GM23338 (cell line): ENCODE measurements at regions not wholly inside any gene's neighbourhood (a gene's known extent, or its start where the extent isn't known, plus 50 kb on each side); places are given as distances from the start of the nearest gene placed in this dataset.

Experiments used
- ATAC-seq: fragments of 200-7000 bp; cut with Tn5 transposase; 3 replicates; pipeline ENCODE4 v1.9.1; 2020
- DNase-seq: peaks from one replicate; pipeline ENCODE4 v3.0.0-alpha.2; 2015; ENCODE audit warnings: low spot score
- H2AFZ ChIP-seq: fragments of 200-600 bp; sonication (generic); 2 replicates; pipeline ENCODE4 v1.8.0; 2016; ENCODE audit warnings: antibody characterized with exemption, mild to moderate bottlenecking, moderate library complexity
- H3F3A ChIP-seq: fragments of 200-600 bp; sonication (generic); replicated peaks from 2 replicates; pipeline ENCODE4 v1.8.0; 2017; ENCODE audit warnings: antibody characterized with exemption, mixed run types, low read depth
- H3K27ac ChIP-seq: fragments of 200-600 bp; sonication (generic); 2 replicates; pipeline ENCODE4 v1.6.1; 2016; ENCODE audit warnings: low read depth
- H3K27me3 ChIP-seq: fragments of 200-600 bp; sonication (generic); 2 replicates; pipeline ENCODE4 v1.8.0; 2016; ENCODE audit warnings: mild to moderate bottlenecking, mixed run types, moderate library complexity; ENCODE audit not compliant: insufficient read depth
- H3K36me3 ChIP-seq: fragments of 200-600 bp; sonication (generic); 2 replicates; pipeline ENCODE4 v1.8.0; 2016; ENCODE audit warnings: mild to moderate bottlenecking; ENCODE audit not compliant: insufficient read depth
- H3K4me1 ChIP-seq: fragments of 200-600 bp; sonication (generic); 2 replicates; pipeline ENCODE4 v1.8.0; 2016; ENCODE audit warnings: mild to moderate bottlenecking, moderate library complexity; ENCODE audit not compliant: insufficient read depth
- H3K4me2 ChIP-seq: fragments of 200-600 bp; sonication (generic); 2 replicates; pipeline ENCODE4 v1.7.1; 2017; ENCODE audit warnings: mixed run types
- H3K4me3 ChIP-seq: fragments of 200-600 bp; sonication (generic); 2 replicates; pipeline ENCODE4 v1.6.1; 2016; ENCODE audit warnings: mixed run types
- H3K79me2 ChIP-seq: fragments of 200-600 bp; sonication (generic); replicated peaks from 2 replicates; pipeline ENCODE4 v1.8.0; 2017; ENCODE audit warnings: mild to moderate bottlenecking; ENCODE audit not compliant: insufficient read depth
- H3K9me2 ChIP-seq: fragments of 200-600 bp; sonication (generic); 2 replicates; pipeline ENCODE4 v1.8.0; 2017; ENCODE audit not compliant: insufficient read depth
- H4K20me1 ChIP-seq: fragments of 200-600 bp; sonication (generic); replicated peaks from 2 replicates; pipeline ENCODE4 v1.8.0; 2017; ENCODE audit warnings: mild to moderate bottlenecking; ENCODE audit not compliant: insufficient read depth
- H3K27ac Mint-ChIP-seq: 2 replicates; pipeline ENCODE4 v1.8.0; 2020; ENCODE audit warnings: inconsistent platforms, mild to moderate bottlenecking, moderate library complexity, mixed read lengths
- H3K27me3 Mint-ChIP-seq: 3 replicates; pipeline ENCODE4 v1.8.0; 2022; ENCODE audit warnings: low read depth, mild to moderate bottlenecking, moderate library complexity, mixed read lengths, inconsistent platforms; ENCODE audit not compliant: insufficient read depth, poor library complexity
- H3K36me3 Mint-ChIP-seq: 3 replicates; pipeline ENCODE4 v1.8.0; 2021; ENCODE audit warnings: low read depth, mild to moderate bottlenecking, inconsistent platforms, moderate library complexity, mixed read lengths
- H3K4me1 Mint-ChIP-seq: 3 replicates; pipeline ENCODE4 v1.8.0; 2020; ENCODE audit warnings: mild to moderate bottlenecking, inconsistent platforms, mixed read lengths
- H3K4me3 Mint-ChIP-seq: 3 replicates; pipeline ENCODE4 v1.8.0; 2021; ENCODE audit warnings: moderate library complexity, mild to moderate bottlenecking, inconsistent platforms, mixed read lengths
- H3K9me3 Mint-ChIP-seq: 3 replicates; pipeline ENCODE4 v1.8.0; 2020; ENCODE audit warnings: moderate library complexity, mild to moderate bottlenecking, inconsistent platforms, mixed read lengths
- CREB1 ChIP-seq: fragments of 250-450 bp; sonication (Bioruptor Pico); IDR thresholded peaks from 2 replicates; pipeline ENCODE4 v1.5.0; 2020; ENCODE audit warnings: low read depth, mild to moderate bottlenecking, moderate library complexity
- EZH2 ChIP-seq: fragments of 200-600 bp; sonication (generic); IDR thresholded peaks from one replicate; pipeline ENCODE4 v1.8.0; 2017; ENCODE audit warnings: antibody characterized with exemption, mild to moderate bottlenecking, low read depth; ENCODE audit not compliant: unreplicated experiment
- EZH2phosphoT487 ChIP-seq: fragments of 200-600 bp; sonication (generic); IDR thresholded peaks from one replicate; pipeline ENCODE4 v1.8.1; 2018; ENCODE audit warnings: antibody characterized with exemption; ENCODE audit not compliant: unreplicated experiment
- JUNB ChIP-seq: IDR thresholded peaks from one replicate; pipeline ENCODE4 v1.6.1; 2016; ENCODE audit warnings: antibody characterized with exemption; ENCODE audit not compliant: unreplicated experiment
- NANOG ChIP-seq: IDR thresholded peaks from 2 replicates; pipeline ENCODE4 v1.6.1; 2016; ENCODE audit warnings: antibody characterized with exemption, borderline replicate concordance
- POLR2AphosphoS5 ChIP-seq: IDR thresholded peaks from 2 replicates; pipeline ENCODE4 v1.6.1; 2016; ENCODE audit warnings: antibody characterized with exemption, low read depth
- STAT1 ChIP-seq: IDR thresholded peaks from one replicate; pipeline ENCODE4 v1.6.1; 2016; ENCODE audit warnings: antibody characterized with exemption; ENCODE audit not compliant: unreplicated experiment
- ZNF114 ChIP-seq: fragments of 250-450 bp; sonication (Bioruptor Pico); IDR thresholded peaks from 2 replicates; pipeline ENCODE4 v1.5.0; 2020; ENCODE audit warnings: mild to moderate bottlenecking, moderate library complexity
- ZNF331 ChIP-seq: fragments of 250-450 bp; sonication (Bioruptor Pico); IDR thresholded peaks from 2 replicates; pipeline ENCODE4 v1.5.0; 2020; ENCODE audit warnings: low read depth, mild to moderate bottlenecking, moderate library complexity
- ZNF462 ChIP-seq: fragments of 250-450 bp; sonication (Bioruptor Pico); IDR thresholded peaks from 2 replicates; pipeline ENCODE4 v1.5.0; 2020; ENCODE audit warnings: mild to moderate bottlenecking, moderate library complexity
- TF ChIP-seq, protein P1 (sequence below): IDR thresholded peaks from one replicate; pipeline ENCODE4 v1.6.1; 2018; ENCODE audit warnings: antibody characterized with exemption; ENCODE audit not compliant: unreplicated experiment
- TF ChIP-seq, protein P2 (sequence below), 2 experiments: fragments of 200-600 bp in 1 of 2; sonication (generic) in 1 of 2; conservative IDR thresholded peaks; 2 replicates each; pipeline versions ENCODE4 v1.5.1 to v1.6.1; 2016 to 2017; ENCODE audit warnings: antibody characterized with exemption in 2 of 2, low read depth in 2 of 2, mild to moderate bottlenecking in 2 of 2, moderate library complexity in 1 of 2
- TF ChIP-seq, protein P3 (sequence below): IDR thresholded peaks from 2 replicates; pipeline ENCODE4 v1.6.1; 2016; ENCODE audit warnings: antibody characterized with exemption

- Histone ChIP-seq H3F3A (no peaks in the 10 kb centered on the region), H3K4me2 (no peak overlapping the region), H3K9me2 (no peaks in the 10 kb centered on the region), H4K20me1 (no peaks in the 10 kb centered on the region), H3K27me3 (no peaks in the 10 kb centered on the region), H3K79me2 (no peaks in the 10 kb centered on the region), H3K36me3 (no peaks in the 10 kb centered on the region), H3K27ac (no peak overlapping the region), H3K4me1 (no peaks in the 10 kb centered on the region), H3K4me3 (no peak overlapping the region), H2AFZ (no peak overlapping the region)
- ATAC-seq (no peak), DNase-seq (no peak)
- Mint-ChIP-seq H3K4me1 (no peaks in the 10 kb centered on the region; the same call in 2 of the 3 replicates), H3K36me3 (no peaks in the 10 kb centered on the region), H3K9me3 (no peaks in the 10 kb centered on the region), H3K4me3 (no peak overlapping the region), H3K27ac (no peak overlapping the region), H3K27me3 (no peaks in the 10 kb centered on the region)
- TF ChIP-seq EZH2phosphoT487 (no peak), POLR2AphosphoS5 (no peak), JUNB (no peak), EZH2 (no peak), NANOG (no peak), ZNF114 (CRISPR knock-in tag) (no peak), ZNF331 (no peak), CREB1 (CRISPR knock-in tag) (no peak), ZNF462 (CRISPR knock-in tag) (no peak), STAT1 (no peak)
- TF ChIP-seq, protein P1, sequence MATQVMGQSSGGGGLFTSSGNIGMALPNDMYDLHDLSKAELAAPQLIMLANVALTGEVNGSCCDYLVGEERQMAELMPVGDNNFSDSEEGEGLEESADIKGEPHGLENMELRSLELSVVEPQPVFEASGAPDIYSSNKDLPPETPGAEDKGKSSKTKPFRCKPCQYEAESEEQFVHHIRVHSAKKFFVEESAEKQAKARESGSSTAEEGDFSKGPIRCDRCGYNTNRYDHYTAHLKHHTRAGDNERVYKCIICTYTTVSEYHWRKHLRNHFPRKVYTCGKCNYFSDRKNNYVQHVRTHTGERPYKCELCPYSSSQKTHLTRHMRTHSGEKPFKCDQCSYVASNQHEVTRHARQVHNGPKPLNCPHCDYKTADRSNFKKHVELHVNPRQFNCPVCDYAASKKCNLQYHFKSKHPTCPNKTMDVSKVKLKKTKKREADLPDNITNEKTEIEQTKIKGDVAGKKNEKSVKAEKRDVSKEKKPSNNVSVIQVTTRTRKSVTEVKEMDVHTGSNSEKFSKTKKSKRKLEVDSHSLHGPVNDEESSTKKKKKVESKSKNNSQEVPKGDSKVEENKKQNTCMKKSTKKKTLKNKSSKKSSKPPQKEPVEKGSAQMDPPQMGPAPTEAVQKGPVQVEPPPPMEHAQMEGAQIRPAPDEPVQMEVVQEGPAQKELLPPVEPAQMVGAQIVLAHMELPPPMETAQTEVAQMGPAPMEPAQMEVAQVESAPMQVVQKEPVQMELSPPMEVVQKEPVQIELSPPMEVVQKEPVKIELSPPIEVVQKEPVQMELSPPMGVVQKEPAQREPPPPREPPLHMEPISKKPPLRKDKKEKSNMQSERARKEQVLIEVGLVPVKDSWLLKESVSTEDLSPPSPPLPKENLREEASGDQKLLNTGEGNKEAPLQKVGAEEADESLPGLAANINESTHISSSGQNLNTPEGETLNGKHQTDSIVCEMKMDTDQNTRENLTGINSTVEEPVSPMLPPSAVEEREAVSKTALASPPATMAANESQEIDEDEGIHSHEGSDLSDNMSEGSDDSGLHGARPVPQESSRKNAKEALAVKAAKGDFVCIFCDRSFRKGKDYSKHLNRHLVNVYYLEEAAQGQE = no peak
- TF ChIP-seq, protein P2, sequence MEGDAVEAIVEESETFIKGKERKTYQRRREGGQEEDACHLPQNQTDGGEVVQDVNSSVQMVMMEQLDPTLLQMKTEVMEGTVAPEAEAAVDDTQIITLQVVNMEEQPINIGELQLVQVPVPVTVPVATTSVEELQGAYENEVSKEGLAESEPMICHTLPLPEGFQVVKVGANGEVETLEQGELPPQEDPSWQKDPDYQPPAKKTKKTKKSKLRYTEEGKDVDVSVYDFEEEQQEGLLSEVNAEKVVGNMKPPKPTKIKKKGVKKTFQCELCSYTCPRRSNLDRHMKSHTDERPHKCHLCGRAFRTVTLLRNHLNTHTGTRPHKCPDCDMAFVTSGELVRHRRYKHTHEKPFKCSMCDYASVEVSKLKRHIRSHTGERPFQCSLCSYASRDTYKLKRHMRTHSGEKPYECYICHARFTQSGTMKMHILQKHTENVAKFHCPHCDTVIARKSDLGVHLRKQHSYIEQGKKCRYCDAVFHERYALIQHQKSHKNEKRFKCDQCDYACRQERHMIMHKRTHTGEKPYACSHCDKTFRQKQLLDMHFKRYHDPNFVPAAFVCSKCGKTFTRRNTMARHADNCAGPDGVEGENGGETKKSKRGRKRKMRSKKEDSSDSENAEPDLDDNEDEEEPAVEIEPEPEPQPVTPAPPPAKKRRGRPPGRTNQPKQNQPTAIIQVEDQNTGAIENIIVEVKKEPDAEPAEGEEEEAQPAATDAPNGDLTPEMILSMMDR (conservative IDR thresholded peaks at IDR 0.05; ENCODE audit: low read depth in 2 of 2) = no peak
- TF ChIP-seq, protein P3, sequence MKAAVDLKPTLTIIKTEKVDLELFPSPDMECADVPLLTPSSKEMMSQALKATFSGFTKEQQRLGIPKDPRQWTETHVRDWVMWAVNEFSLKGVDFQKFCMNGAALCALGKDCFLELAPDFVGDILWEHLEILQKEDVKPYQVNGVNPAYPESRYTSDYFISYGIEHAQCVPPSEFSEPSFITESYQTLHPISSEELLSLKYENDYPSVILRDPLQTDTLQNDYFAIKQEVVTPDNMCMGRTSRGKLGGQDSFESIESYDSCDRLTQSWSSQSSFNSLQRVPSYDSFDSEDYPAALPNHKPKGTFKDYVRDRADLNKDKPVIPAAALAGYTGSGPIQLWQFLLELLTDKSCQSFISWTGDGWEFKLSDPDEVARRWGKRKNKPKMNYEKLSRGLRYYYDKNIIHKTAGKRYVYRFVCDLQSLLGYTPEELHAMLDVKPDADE = no peak
These were observed 343.2 kb downstream of the KCNRG start for GRCh38 chr13:50358231-50359040.
